DOHH2 (cell line): ENCODE measurements at regions not wholly inside any gene's neighbourhood (a gene's known extent, or its start where the extent isn't known, plus 50 kb on each side); places are given as distances from the start of the nearest gene placed in this dataset.

Source experiments
- H3F3A ChIP-seq: fragments of 200-600 bp; sonication (generic), shearing (Covaris generic); 2 replicates; pipeline ENCODE4 v1.6.0; 2016; ENCODE audit warnings: antibody characterized with exemption, mild to moderate bottlenecking; ENCODE audit not compliant: control insufficient read depth, insufficient read depth
- H3K27ac ChIP-seq: fragments of 200-600 bp; sonication (generic); 2 replicates; pipeline ENCODE4 v1.5.1; 2014; ENCODE audit warnings: low read depth, mild to moderate bottlenecking, low read length, moderate library complexity
- H3K27me3 ChIP-seq: fragments of 200-600 bp; sonication (generic); 2 replicates; pipeline ENCODE4 v1.6.1; 2014; ENCODE audit warnings: mild to moderate bottlenecking, low read length, mixed read lengths; ENCODE audit not compliant: control insufficient read depth
- H3K36me3 ChIP-seq: fragments of 200-600 bp; sonication (generic); 2 replicates; pipeline ENCODE4 v1.6.1; 2014; ENCODE audit warnings: mild to moderate bottlenecking, low read length, moderate library complexity, mixed read lengths; ENCODE audit not compliant: control insufficient read depth
- H3K4me1 ChIP-seq: fragments of 200-600 bp; sonication (generic); 2 replicates; pipeline ENCODE4 v1.6.1; 2014; ENCODE audit warnings: mild to moderate bottlenecking, low read length, mixed read lengths; ENCODE audit not compliant: control insufficient read depth
- H3K4me2 ChIP-seq: fragments of 200-600 bp; sonication (generic); 2 replicates; pipeline ENCODE4 v1.6.0; 2014; ENCODE audit warnings: mild to moderate bottlenecking, low read length, moderate library complexity
- H3K4me3 ChIP-seq: fragments of 200-600 bp; sonication (generic); 2 replicates; pipeline ENCODE4 v1.5.1; 2014; ENCODE audit warnings: mild to moderate bottlenecking, low read length, mixed read lengths
- H3K79me2 ChIP-seq: fragments of 200-600 bp; sonication (generic); 2 replicates; pipeline ENCODE4 v1.6.1; 2014; ENCODE audit warnings: mild to moderate bottlenecking, low read length, mixed read lengths; ENCODE audit not compliant: control insufficient read depth
- H3K9me2 ChIP-seq: fragments of 200-600 bp; sonication (generic); replicated peaks from 2 replicates; pipeline ENCODE4 v1.6.1; 2014; ENCODE audit warnings: mild to moderate bottlenecking, low read length, mixed read lengths; ENCODE audit not compliant: control insufficient read depth
- H3K9me3 ChIP-seq: fragments of 200-600 bp; sonication (generic); 2 replicates; pipeline ENCODE4 v1.6.1; 2014; ENCODE audit warnings: antibody characterized with exemption, low read length, mixed read lengths; ENCODE audit not compliant: control insufficient read depth, insufficient read depth
- H4K20me1 ChIP-seq: fragments of 200-600 bp; sonication (generic); 2 replicates; pipeline ENCODE4 v1.6.0; 2014; ENCODE audit warnings: low read depth, mild to moderate bottlenecking, antibody characterized with exemption, low read length, moderate library complexity; ENCODE audit not compliant: control insufficient read depth, insufficient read depth
- CTCF ChIP-seq: fragments of 200-600 bp; sonication (generic); IDR thresholded peaks from one replicate; pipeline ENCODE4 v1.5.1; 2014; ENCODE audit warnings: antibody characterized with exemption, mild to moderate bottlenecking, low read depth, low read length; ENCODE audit not compliant: poor library complexity, severe bottlenecking
- EZH2phosphoT487 ChIP-seq: fragments of 200-600 bp; sonication (generic); IDR thresholded peaks from 2 replicates; pipeline ENCODE4 v1.6.1; 2017; ENCODE audit warnings: borderline replicate concordance, mild to moderate bottlenecking, antibody characterized with exemption, low read length, moderate library complexity, mixed read lengths

DNA sequence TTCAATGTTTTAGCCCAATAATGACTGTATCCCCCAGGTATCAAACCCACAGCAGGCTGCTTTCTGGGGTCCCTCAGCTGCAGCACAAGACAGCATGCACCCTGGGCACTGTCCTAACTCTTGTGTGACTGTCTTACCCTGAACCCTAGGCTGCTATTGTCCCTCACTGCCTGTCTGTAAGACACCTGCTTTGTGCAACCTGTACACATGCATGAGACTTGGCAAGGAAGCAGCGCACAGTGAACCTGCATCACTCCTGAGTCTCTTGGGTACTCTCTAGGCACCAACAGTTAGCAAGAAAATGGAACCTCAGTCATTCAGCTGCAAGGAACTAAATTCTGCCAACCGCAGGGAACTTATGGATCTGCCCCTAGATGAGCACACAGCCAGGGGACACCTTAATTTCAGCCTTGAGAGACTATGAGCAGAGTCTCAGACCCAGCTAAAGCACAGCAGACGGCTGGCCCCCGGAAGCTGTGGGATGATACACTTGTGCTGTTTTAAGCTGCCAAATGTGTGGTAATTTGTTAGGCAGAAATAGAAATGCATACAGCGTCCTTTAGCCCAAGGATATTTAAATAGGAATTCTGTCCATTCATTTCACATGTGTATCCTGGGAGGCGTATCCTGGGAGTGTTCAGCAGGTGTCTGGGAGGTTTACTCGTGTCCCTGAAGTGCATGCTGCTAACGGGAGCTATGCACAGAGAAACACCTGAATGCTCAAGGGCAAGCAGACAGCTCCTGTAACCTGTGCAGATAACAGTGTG, 223.8 kb downstream of the KLF13 start:
- peaks cover 10% of the 10 kb centered on the region; the same call in 1 of the 2 replicates for H3K27me3 ChIP-seq
- H3K9me3 ChIP-seq: no peaks in the 10 kb centered on the region
- H3K4me3 ChIP-seq: no peak overlapping the region
- H3K36me3 ChIP-seq: no peaks in the 10 kb centered on the region
- H3K27ac ChIP-seq: no peak overlapping the region
- H4K20me1 ChIP-seq: no peaks in the 10 kb centered on the region
- TF ChIP-seq CTCF: no peak
- no peak for TF ChIP-seq EZH2phosphoT487
- no peaks in the 10 kb centered on the region for H3K9me2 ChIP-seq
- H3K4me1 ChIP-seq: no peaks in the 10 kb centered on the region
- no peaks in the 10 kb centered on the region for H3K79me2 ChIP-seq
- no peak overlapping the region for H3K4me2 ChIP-seq
- H3F3A ChIP-seq: no peaks in the 10 kb centered on the region

GRCh38 chr15:31551323-31551722, 224.7 kb downstream of the KLF13 start:
- Histone ChIP-seq H3K79me2 (no peaks in the 10 kb centered on the region), H3K4me2 (no peak overlapping the region), H3K36me3 (no peaks in the 10 kb centered on the region), H3K4me1 (no peaks in the 10 kb centered on the region), H3K27ac (no peak overlapping the region), H3K27me3 (peaks cover 6% of the 10 kb centered on the region; the same call in 1 of the 2 replicates), H3K9me3 (no peaks in the 10 kb centered on the region), H3F3A (no peaks in the 10 kb centered on the region), H4K20me1 (no peaks in the 10 kb centered on the region), H3K4me3 (no peak overlapping the region), H3K9me2 (no peaks in the 10 kb centered on the region)
- TF ChIP-seq CTCF (no peak), EZH2phosphoT487 (no peak)

DNA sequence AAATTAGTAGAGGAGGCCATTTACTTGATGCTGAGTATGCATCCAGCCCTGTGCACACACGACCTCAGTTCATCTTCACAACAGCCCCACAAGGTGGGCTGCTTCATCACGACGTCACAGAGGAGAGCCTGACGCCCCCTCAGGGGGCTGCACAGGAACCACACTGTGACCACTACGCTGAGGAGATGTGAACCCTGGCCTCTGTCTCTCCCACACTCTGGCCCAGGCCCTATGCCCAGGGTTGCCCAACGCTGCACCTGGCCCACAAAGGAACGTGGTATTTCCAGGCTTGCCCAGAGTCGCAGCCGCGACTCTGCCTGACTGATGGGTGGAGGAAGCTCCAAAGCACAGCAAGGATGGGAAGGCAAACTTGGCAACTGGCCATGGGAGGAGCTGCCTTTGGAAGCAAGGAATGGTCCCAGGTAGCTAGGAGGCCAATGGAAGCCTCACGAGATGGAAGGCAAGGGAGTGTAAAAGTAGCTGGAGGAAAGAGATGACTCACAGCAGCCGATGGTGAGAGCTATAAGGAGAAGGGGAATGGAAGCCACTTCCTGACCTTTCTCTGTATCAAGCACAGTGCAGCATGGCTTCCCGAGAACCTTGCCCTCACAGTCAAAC, 226.0 kb downstream of the KLF13 start:
- TF ChIP-seq CTCF: no peak
- TF ChIP-seq EZH2phosphoT487: no peak
- Histone ChIP-seq H3K79me2 (no peaks in the 10 kb centered on the region), H3K4me2 (no peak overlapping the region)

More for the DNA sequence above, 226.0 kb downstream of the KLF13 start:
- no peak overlapping the region for H3K27ac ChIP-seq
- H4K20me1 ChIP-seq: no peaks in the 10 kb centered on the region
- no peaks in the 10 kb centered on the region for H3K4me1 ChIP-seq
- H3K9me2 ChIP-seq: no peaks in the 10 kb centered on the region
- no peaks in the 10 kb centered on the region for H3F3A ChIP-seq
- H3K36me3 ChIP-seq: no peaks in the 10 kb centered on the region
- no peaks in the 10 kb centered on the region for H3K9me3 ChIP-seq
- H3K27me3 ChIP-seq: 0 out of 2 replicates have a peak, but pooled peaks cover 3% of the 10 kb centered on the region
- no peak overlapping the region for H3K4me3 ChIP-seq
